ENCODE measurements at regions not wholly inside any gene's neighbourhood (a gene's known extent, or its start where the extent isn't known, plus 50 kb on each side); places are given as distances from the start of the nearest gene placed in this dataset.

DNA sequence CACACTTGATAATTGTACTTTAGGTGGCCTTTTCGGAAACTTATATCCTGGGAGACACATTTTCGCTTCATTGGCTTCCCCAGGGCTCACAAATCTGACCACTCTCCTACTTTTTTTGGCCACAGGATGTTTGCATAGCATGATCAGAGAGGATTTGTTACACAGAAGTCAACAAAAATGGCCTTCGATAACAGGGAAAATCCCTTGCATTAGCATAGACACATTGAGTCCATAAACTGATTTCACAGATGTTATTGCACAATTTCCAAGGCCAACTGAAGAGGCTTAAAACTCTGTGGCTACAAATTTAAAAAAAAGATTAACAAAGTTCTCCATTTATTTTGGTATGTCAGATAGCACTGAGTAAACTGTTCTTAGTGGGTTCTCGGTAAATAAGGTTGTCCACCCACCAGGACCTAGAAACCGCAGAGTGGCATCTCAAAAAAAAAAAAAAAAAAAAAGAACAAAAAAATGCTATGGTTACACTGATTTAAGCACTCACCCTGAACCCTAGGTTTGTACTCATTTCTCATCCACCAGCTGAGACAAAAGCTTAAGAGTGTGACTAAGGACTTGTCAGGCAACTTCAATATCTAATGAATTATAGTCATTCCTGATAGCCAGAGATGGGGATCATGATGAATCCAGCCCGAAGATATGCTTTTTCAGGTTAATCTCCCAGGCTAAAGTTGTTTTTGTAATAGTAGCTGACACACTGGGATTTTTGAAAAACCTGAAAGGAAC lies 188.9 kb upstream of the SYNPR start (continued):
- TF ChIP-seq ZNF879 (CRISPR knock-in tag; IDR thresholded peaks at IDR 0.05) = no peak
- TF ChIP-seq SAP130 (CRISPR knock-in tag; IDR thresholded peaks at IDR 0.05; ENCODE audit: low read depth) = 0 out of 2 replicates have a peak, but pooled peaks have one; percentile 12
- peak; percentile 34; the same call in 1 of the 2 replicates for TF ChIP-seq NFIC (IDR thresholded peaks at IDR 0.05; ENCODE audit: low read length)
- no peak for TF ChIP-seq ZNF326 (CRISPR knock-in tag; IDR thresholded peaks at IDR 0.05; ENCODE audit: borderline replicate concordance)
- TF ChIP-seq, protein P1, sequence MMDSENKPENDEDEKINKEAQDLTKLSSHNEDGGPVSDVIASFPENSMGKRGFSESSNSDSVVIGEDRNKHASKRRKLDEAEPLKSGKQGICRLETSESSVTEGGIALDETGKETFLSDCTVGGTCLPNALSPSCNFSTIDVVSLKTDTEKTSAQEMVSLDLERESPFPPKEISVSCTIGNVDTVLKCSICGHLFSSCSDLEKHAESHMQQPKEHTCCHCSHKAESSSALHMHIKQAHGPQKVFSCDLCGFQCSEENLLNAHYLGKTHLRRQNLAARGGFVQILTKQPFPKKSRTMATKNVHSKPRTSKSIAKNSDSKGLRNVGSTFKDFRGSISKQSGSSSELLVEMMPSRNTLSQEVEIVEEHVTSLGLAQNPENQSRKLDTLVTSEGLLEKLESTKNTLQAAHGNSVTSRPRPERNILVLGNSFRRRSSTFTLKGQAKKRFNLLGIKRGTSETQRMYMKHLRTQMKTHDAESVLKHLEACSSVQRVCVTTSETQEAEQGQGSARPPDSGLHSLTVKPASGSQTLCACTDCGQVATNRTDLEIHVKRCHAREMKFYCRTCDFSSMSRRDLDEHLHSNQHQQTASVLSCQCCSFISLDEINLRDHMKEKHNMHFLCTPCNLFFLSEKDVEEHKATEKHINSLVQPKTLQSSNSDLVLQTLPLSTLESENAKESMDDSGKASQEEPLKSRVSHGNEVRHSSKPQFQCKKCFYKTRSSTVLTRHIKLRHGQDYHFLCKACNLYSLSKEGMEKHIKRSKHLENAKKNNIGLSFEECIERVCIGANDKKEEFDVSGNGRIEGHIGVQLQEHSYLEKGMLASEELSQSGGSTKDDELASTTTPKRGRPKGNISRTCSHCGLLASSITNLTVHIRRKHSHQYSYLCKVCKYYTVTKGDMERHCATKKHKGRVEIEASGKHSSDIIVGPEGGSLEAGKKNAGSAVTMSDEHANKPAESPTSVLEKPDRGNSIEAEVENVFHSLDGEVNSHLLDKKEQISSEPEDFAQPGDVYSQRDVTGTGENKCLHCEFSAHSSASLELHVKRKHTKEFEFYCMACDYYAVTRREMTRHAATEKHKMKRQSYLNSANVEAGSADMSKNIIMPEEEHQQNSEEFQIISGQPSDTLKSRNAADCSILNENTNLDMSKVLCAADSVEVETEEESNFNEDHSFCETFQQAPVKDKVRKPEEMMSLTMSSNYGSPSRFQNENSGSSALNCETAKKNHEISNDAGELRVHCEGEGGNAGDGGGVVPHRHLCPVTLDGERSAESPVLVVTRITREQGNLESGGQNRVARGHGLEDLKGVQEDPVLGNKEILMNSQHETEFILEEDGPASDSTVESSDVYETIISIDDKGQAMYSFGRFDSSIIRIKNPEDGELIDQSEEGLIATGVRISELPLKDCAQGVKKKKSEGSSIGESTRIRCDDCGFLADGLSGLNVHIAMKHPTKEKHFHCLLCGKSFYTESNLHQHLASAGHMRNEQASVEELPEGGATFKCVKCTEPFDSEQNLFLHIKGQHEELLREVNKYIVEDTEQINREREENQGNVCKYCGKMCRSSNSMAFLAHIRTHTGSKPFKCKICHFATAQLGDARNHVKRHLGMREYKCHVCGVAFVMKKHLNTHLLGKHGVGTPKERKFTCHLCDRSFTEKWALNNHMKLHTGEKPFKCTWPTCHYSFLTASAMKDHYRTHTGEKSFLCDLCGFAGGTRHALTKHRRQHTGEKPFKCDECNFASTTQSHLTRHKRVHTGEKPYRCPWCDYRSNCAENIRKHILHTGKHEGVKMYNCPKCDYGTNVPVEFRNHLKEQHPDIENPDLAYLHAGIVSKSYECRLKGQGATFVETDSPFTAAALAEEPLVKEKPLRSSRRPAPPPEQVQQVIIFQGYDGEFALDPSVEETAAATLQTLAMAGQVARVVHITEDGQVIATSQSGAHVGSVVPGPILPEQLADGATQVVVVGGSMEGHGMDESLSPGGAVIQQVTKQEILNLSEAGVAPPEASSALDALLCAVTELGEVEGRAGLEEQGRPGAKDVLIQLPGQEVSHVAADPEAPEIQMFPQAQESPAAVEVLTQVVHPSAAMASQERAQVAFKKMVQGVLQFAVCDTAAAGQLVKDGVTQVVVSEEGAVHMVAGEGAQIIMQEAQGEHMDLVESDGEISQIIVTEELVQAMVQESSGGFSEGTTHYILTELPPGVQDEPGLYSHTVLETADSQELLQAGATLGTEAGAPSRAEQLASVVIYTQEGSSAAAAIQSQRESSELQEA (CRISPR knock-in tag; IDR thresholded peaks at IDR 0.05; ENCODE audit: not compliant biosample characterization) = no peak
- TF ChIP-seq PCBP1 (IDR thresholded peaks at IDR 0.05; ENCODE audit: borderline replicate concordance, low read depth, low read length) = no peak
- no peak for TF ChIP-seq ZNF33B (CRISPR knock-in tag; IDR thresholded peaks at IDR 0.05)
- no peak for TF ChIP-seq ZNF776 (CRISPR knock-in tag; IDR thresholded peaks at IDR 0.05)
- TF ChIP-seq KAT7 (CRISPR knock-in tag; IDR thresholded peaks at IDR 0.05; ENCODE audit: borderline replicate concordance) = no peak
- TF ChIP-seq, protein P2, sequence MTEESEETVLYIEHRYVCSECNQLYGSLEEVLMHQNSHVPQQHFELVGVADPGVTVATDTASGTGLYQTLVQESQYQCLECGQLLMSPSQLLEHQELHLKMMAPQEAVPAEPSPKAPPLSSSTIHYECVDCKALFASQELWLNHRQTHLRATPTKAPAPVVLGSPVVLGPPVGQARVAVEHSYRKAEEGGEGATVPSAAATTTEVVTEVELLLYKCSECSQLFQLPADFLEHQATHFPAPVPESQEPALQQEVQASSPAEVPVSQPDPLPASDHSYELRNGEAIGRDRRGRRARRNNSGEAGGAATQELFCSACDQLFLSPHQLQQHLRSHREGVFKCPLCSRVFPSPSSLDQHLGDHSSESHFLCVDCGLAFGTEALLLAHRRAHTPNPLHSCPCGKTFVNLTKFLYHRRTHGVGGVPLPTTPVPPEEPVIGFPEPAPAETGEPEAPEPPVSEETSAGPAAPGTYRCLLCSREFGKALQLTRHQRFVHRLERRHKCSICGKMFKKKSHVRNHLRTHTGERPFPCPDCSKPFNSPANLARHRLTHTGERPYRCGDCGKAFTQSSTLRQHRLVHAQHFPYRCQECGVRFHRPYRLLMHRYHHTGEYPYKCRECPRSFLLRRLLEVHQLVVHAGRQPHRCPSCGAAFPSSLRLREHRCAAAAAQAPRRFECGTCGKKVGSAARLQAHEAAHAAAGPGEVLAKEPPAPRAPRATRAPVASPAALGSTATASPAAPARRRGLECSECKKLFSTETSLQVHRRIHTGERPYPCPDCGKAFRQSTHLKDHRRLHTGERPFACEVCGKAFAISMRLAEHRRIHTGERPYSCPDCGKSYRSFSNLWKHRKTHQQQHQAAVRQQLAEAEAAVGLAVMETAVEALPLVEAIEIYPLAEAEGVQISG (CRISPR knock-in tag; IDR thresholded peaks at IDR 0.05) = no peak
- TF ChIP-seq SETDB1 (CRISPR knock-in tag; IDR thresholded peaks at IDR 0.05; ENCODE audit: borderline replicate concordance) = no peak
- TF ChIP-seq FOXA1 (IDR thresholded peaks at IDR 0.05) = no peak
- TF ChIP-seq FOXA1 (CRISPR knock-in tag; IDR thresholded peaks at IDR 0.05) = peak; percentile 70; the same call in 1 of the 2 replicates
- no peak for TF ChIP-seq ZNF121 (CRISPR knock-in tag; IDR thresholded peaks at IDR 0.05)
- no peak for TF ChIP-seq CBX1 (IDR thresholded peaks at IDR 0.05; ENCODE audit: low read depth)
- no peak for TF ChIP-seq ZNF883 (CRISPR knock-in tag; IDR thresholded peaks at IDR 0.05; ENCODE audit: not compliant biosample characterization)
- peak; percentile 59 for TF ChIP-seq TCF7 (IDR thresholded peaks at IDR 0.05; ENCODE audit: low read depth)
- TF ChIP-seq ZNF101 (CRISPR knock-in tag; IDR thresholded peaks at IDR 0.05; ENCODE audit: borderline replicate concordance, low read depth) = no peak
- TF ChIP-seq BORCS8-MEF2B (CRISPR knock-in tag; IDR thresholded peaks at IDR 0.05) = no peak
- no peak for TF ChIP-seq GABPA (IDR thresholded peaks at IDR 0.05; ENCODE audit: low read depth, low read length)
- TF ChIP-seq GABPA (CRISPR knock-in tag; IDR thresholded peaks at IDR 0.05; ENCODE audit: low read depth) = peak; percentile 32; the same call in 1 of the 2 replicates
